Ovary (tissue), 3 donors: ENCODE measurements at regions not wholly inside any gene's neighbourhood (a gene's known extent, or its start where the extent isn't known, plus 50 kb on each side); places are given as distances from the start of the nearest gene placed in this dataset.

ENCODE experiments used
- CTCF ChIP-seq, 3 donors: fragments of 450-650 bp in 2 of 3; fragments of 200-600 bp in 1 of 3; IDR thresholded peaks; one replicate each; pipeline versions ENCODE4 v1.5.1 to v1.8.0; 2016 to 2022; ENCODE audit warnings: antibody characterized with exemption in 3 of 3, mild to moderate bottlenecking in 1 of 3
- EP300 ChIP-seq: sonication (generic); formaldehyde crosslinking; IDR thresholded peaks from one replicate; pipeline ENCODE4 v1.6.1; 2017; ENCODE audit warnings: antibody characterized with exemption
- POLR2A ChIP-seq: fragments of 450-650 bp; IDR thresholded peaks from one replicate; pipeline ENCODE4 v1.6.1; 2017; ENCODE audit warnings: antibody characterized with exemption, mild to moderate bottlenecking, moderate library complexity
- donor health status: DM: no; HTN: no; CAD: no.

- TF ChIP-seq CTCF (IDR thresholded peaks at IDR 0.05), result no peak
- TF ChIP-seq POLR2A, result no peak
- TF ChIP-seq EP300, result no peak
Measured at GRCh38 chr7:106167439-106168136, 55.5 kb upstream of the SYPL1 start.
